ENCODE measurements at regions not wholly inside any gene's neighbourhood (a gene's known extent, or its start where the extent isn't known, plus 50 kb on each side); places are given as distances from the start of the nearest gene placed in this dataset.

- Mint-ChIP-seq H3K36me3 (peaks cover 0 to 6% of the 10 kb centered on the region in 2 donors), H3K27ac (no peak overlapping the region), H3K27me3 (ENCODE audit: low read depth in 3 of 3) (peaks cover 0 to 1% (median 0%) of the 10 kb centered on the region in 3 donors), H3K4me1 (no peaks in the 10 kb centered on the region), H3K9me3 (peaks cover 0 to 4% (median 0%) of the 10 kb centered on the region in 7 donors), H3K4me3 (no peak overlapping the region)
- no CpG with 5 or more reads among the region's 2 CpGs for WGBS (ENCODE audit: insufficient coverage)
- Histone ChIP-seq H3K27me3 (ENCODE audit: control insufficient read depth in 2 of 2, insufficient read depth in 2 of 2, low read length in 2 of 2) (no peaks in the 10 kb centered on the region), H3K4me1 (ENCODE audit: control insufficient read depth in 1 of 2, insufficient read depth in 2 of 2, low read length in 2 of 2) (no peaks in the 10 kb centered on the region), H3K36me3 (replicated peaks in 1 of 2; ENCODE audit: control insufficient read depth in 1 of 2, insufficient read depth in 2 of 2, low read length in 2 of 2) (no peaks in the 10 kb centered on the region), H3K79me2 (ENCODE audit: insufficient read depth, low read length) (no peaks in the 10 kb centered on the region), H3K4me3 (replicated peaks in 1 of 3; ENCODE audit: low read depth in 2 of 3, low read length in 3 of 3) (no peak overlapping the region), H2AFZ (ENCODE audit: insufficient read depth, low read depth, low read length, poor library complexity, severe bottlenecking) (no peak overlapping the region), H3K9me3 (replicated peaks in 1 of 2; ENCODE audit: control insufficient read depth in 1 of 2, insufficient read depth in 1 of 2, low read length in 2 of 2) (no peaks in the 10 kb centered on the region), H3K27ac (ENCODE audit: low read depth in 1 of 2, low read length in 2 of 2) (no peak overlapping the region), H3K4me2 (replicated peaks; ENCODE audit: extremely low read depth, low read length, poor library complexity, severe bottlenecking) (no peak overlapping the region), H4K20me1 (ENCODE audit: insufficient read depth, low read length) (no peaks in the 10 kb centered on the region), H3K9ac (ENCODE audit: insufficient read depth, low read length, poor library complexity, severe bottlenecking) (no peak overlapping the region)
- intact Hi-C loops (cut with micrococcal nuclease): no loop called here
- DNase-seq: no peak
- no peak for TF ChIP-seq CTCF (IDR thresholded peaks at IDR 0.05)
These were observed 93.0 kb upstream of the PELI1 start for GRCh38 chr2:64237266-64237665.

GRCh38 chr2:64238799-64239198, 94.6 kb upstream of the PELI1 start:
- no peak overlapping the region for H3K9ac ChIP-seq (ENCODE audit: insufficient read depth, low read length, poor library complexity, severe bottlenecking)
- H3K4me1 ChIP-seq (ENCODE audit: control insufficient read depth in 1 of 2, insufficient read depth in 2 of 2, low read length in 2 of 2): peaks cover 0 to under 1% of the 10 kb centered on the region in 2 donors
- H3K27ac ChIP-seq (ENCODE audit: low read depth in 1 of 2, low read length in 2 of 2): no peak overlapping the region
- peaks cover 0 to 1% (median 1%) of the 10 kb centered on the region in 3 donors for H3K27me3 Mint-ChIP-seq (ENCODE audit: low read depth in 3 of 3)
- no peak overlapping the region for H2AFZ ChIP-seq (ENCODE audit: insufficient read depth, low read depth, low read length, poor library complexity, severe bottlenecking)
- WGBS (ENCODE audit: insufficient coverage): no CpG with 5 or more reads among the region's 4 CpGs
- no peak for DNase-seq
- H3K36me3 Mint-ChIP-seq: peaks cover 0 to 6% of the 10 kb centered on the region in 2 donors
- H3K79me2 ChIP-seq (ENCODE audit: insufficient read depth, low read length): no peaks in the 10 kb centered on the region
- H3K27ac Mint-ChIP-seq: no peak overlapping the region
- H3K4me3 ChIP-seq (replicated peaks in 1 of 3; ENCODE audit: low read depth in 2 of 3, low read length in 3 of 3): no peak overlapping the region
- H3K9me3 Mint-ChIP-seq: peaks cover 0 to 4% (median 0%) of the 10 kb centered on the region in 7 donors
- H3K4me1 Mint-ChIP-seq: peaks cover 5% of the 10 kb centered on the region
- H3K4me2 ChIP-seq (replicated peaks; ENCODE audit: extremely low read depth, low read length, poor library complexity, severe bottlenecking): no peak overlapping the region
- no peak for TF ChIP-seq CTCF (IDR thresholded peaks at IDR 0.05)
- no peaks in the 10 kb centered on the region for H3K27me3 ChIP-seq (ENCODE audit: control insufficient read depth in 2 of 2, insufficient read depth in 2 of 2, low read length in 2 of 2)
- H3K9me3 ChIP-seq (replicated peaks in 1 of 2; ENCODE audit: control insufficient read depth in 1 of 2, insufficient read depth in 1 of 2, low read length in 2 of 2): no peaks in the 10 kb centered on the region
- no peaks in the 10 kb centered on the region for H3K36me3 ChIP-seq (replicated peaks in 1 of 2; ENCODE audit: control insufficient read depth in 1 of 2, insufficient read depth in 2 of 2, low read length in 2 of 2)
- no peak overlapping the region for H3K4me3 Mint-ChIP-seq
- H4K20me1 ChIP-seq (ENCODE audit: insufficient read depth, low read length): no peaks in the 10 kb centered on the region
- intact Hi-C loops (cut with micrococcal nuclease): no loop called here
